ENCODE measurements at regions not wholly inside any gene's neighbourhood (a gene's known extent, or its start where the extent isn't known, plus 50 kb on each side); places are given as distances from the start of the nearest gene placed in this dataset.

DNA sequence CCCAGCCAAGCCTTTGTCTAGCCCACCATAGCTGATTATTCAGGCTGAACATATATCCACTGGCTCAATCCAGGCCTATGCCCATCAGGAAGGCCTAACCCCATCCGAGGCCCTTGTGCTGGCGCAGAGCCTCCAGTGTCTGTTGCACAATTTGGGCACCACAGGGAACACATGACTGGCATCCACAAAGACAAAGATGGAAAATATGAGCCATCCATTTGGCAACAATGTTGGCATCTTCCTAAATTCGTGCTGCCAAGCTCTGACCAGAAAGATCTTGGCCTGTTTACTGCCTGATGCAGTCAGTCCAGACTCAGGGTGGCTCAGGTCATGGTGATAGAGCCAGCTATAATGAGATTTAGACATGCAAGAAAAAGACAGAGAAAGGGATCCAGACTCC, 233.8 kb downstream of the PIK3R1 start:
- TF ChIP-seq ZNF79 (CRISPR knock-in tag; IDR thresholded peaks at IDR 0.05; ENCODE audit: low read depth) = no peak
- no peak for TF ChIP-seq ATF3 (IDR thresholded peaks at IDR 0.05)
- TF ChIP-seq ATF3 (CRISPR knock-in tag; conservative IDR thresholded peaks at IDR 0.05) = no peak

Measured in K562 (cell line).